HCT116 (cell line): ENCODE measurements at regions not wholly inside any gene's neighbourhood (a gene's known extent, or its start where the extent isn't known, plus 50 kb on each side); places are given as distances from the start of the nearest gene placed in this dataset.

Experiments
- ATAC-seq: fragments of 200-7000 bp; cut with Tn5 transposase; 2 replicates; pipeline ENCODE4 v1.9.1; 2020; ENCODE audit warnings: mild to moderate bottlenecking, moderate library complexity
- BruUV-seq: library from RNA; stranded (reverse); fragments of 400-500 nt; replicated peaks from 2 replicates; lab custom pipeline; 2021; lab: Mats Ljungman, UMichigan
- CTCF ChIA-PET: fragments of 300-600 bp; sonication (Branson Sonifier 250); formaldehyde crosslinking; loops from one replicate; lab custom pipeline; 2021; ENCODE audit warnings: antibody characterized with exemption; lab: Charles Lee
- POLR2A ChIA-PET: fragments of 300-600, 350-600 bp; sonication (Branson Sonifier 250); formaldehyde crosslinking; loops from one replicate; lab custom pipeline; 2021; ENCODE audit warnings: antibody characterized with exemption; lab: Charles Lee
- RAD21 ChIA-PET, 2 experiments: fragments of 300-600 bp; sonication (Branson Sonifier 250); formaldehyde crosslinking; loops; one replicate each; lab custom pipeline; 2023; ENCODE audit warnings: low total read pairs in 2 of 2; ENCODE audit not compliant: uncharacterized antibody in 2 of 2, unreplicated experiment in 2 of 2, low non-redundant PET in 1 of 2; lab: Charles Lee
- DNase-seq: peaks from one replicate; pipeline ENCODE4 v3.0.0-alpha.2; 2010; ENCODE audit warnings: low read depth, low spot score
- H2AFZ ChIP-seq: fragments of 200-600 bp; shearing (Covaris generic), sonication (generic); 2 replicates; pipeline ENCODE4 v1.6.1; 2017; ENCODE audit warnings: low read depth, mixed run types, mixed read lengths, antibody characterized with exemption, low read length; ENCODE audit not compliant: poor library complexity, severe bottlenecking
- H3K27ac ChIP-seq: 2 replicates; pipeline ENCODE4 v1.5.1; 2012; ENCODE audit warnings: low read depth, low read length
- H3K27me3 ChIP-seq: fragments of 200-600 bp; sonication (generic); 2 replicates; pipeline ENCODE4 v1.6.1; 2016; ENCODE audit warnings: mixed run types, low read length, mixed read lengths; ENCODE audit not compliant: insufficient read depth
- H3K36me3 ChIP-seq, 2 experiments: fragments of 200-500 bp in 1 of 2; fragments of 200-600 bp in 1 of 2; sonication (Bioruptor generic) in 1 of 2; sonication (generic) in 1 of 2; 2 replicates each; pipeline versions ENCODE4 v1.5.1 to v1.6.1; 2014 to 2016; ENCODE audit warnings: low read length in 2 of 2, inconsistent platforms in 1 of 2, mixed read lengths in 1 of 2, mixed run types in 1 of 2; ENCODE audit not compliant: insufficient read depth in 2 of 2, control insufficient read depth in 1 of 2
- H3K4me1 ChIP-seq, 2 experiments: fragments of 200-600 bp in 1 of 2; sonication (generic) in 1 of 2; 2 replicates each; pipeline versions ENCODE4 v1.5.1 to v1.6.1; 2012 to 2017; ENCODE audit warnings: low read length in 2 of 2, inconsistent platforms in 1 of 2, mild to moderate bottlenecking in 1 of 2, mixed read lengths in 1 of 2, mixed run types in 1 of 2, moderate library complexity in 1 of 2; ENCODE audit not compliant: insufficient read depth in 2 of 2, control insufficient read depth in 1 of 2
- H3K4me2 ChIP-seq: fragments of 200-600 bp; sonication (generic); 2 replicates; pipeline ENCODE4 v1.6.1; 2017; ENCODE audit warnings: mixed run types, low read length, mixed read lengths
- H3K4me3 ChIP-seq, 2 experiments: fragments of 200-600 bp in 1 of 2; sonication (generic) in 1 of 2; replicated peaks in 1 of 2; 2 replicates each; pipeline ENCODE4 v1.5.1; 2011 to 2016; ENCODE audit warnings: low read length in 2 of 2, control low read depth in 1 of 2, low read depth in 1 of 2, mild to moderate bottlenecking in 1 of 2, mixed read lengths in 1 of 2, mixed run types in 1 of 2
- H3K79me2 ChIP-seq: fragments of 200-600 bp; sonication (generic); 2 replicates; pipeline ENCODE4 v1.6.1; 2017; ENCODE audit warnings: mild to moderate bottlenecking, mixed run types, low read length, moderate library complexity, mixed read lengths; ENCODE audit not compliant: insufficient read depth
- H3K9ac ChIP-seq: fragments of 200-600 bp; sonication (generic); 2 replicates; pipeline ENCODE4 v1.6.1; 2016; ENCODE audit warnings: low read length, mixed read lengths
- H3K9me2 ChIP-seq: fragments of 200-600 bp; sonication (generic), shearing (Covaris generic); 2 replicates; pipeline ENCODE4 v1.6.1; 2017; ENCODE audit warnings: mixed run types, mild to moderate bottlenecking, moderate library complexity; ENCODE audit not compliant: insufficient read depth
- H3K9me3 ChIP-seq, 2 experiments: fragments of 200-500 bp in 1 of 2; fragments of 200-600 bp in 1 of 2; sonication (Bioruptor generic) in 1 of 2; sonication (generic) in 1 of 2; 2 replicates each; pipeline ENCODE4 v1.6.1; 2014 to 2017; ENCODE audit warnings: low read length in 2 of 2, mixed read lengths in 2 of 2, inconsistent platforms in 1 of 2, low read depth in 1 of 2, mild to moderate bottlenecking in 1 of 2, mixed run types in 1 of 2, moderate library complexity in 1 of 2; ENCODE audit not compliant: control insufficient read depth in 1 of 2, insufficient read depth in 1 of 2
- H4K20me1 ChIP-seq: fragments of 200-600 bp; sonication (generic), shearing (Covaris generic); 2 replicates; pipeline ENCODE4 v1.6.1; 2017; ENCODE audit warnings: mixed run types, mild to moderate bottlenecking, moderate library complexity; ENCODE audit not compliant: insufficient read depth
- ATF3 ChIP-seq: IDR thresholded peaks from 2 replicates; pipeline ENCODE4 v1.6.1; 2012
- CBX3 ChIP-seq: IDR thresholded peaks from 2 replicates; pipeline ENCODE4 v1.6.1; 2012; ENCODE audit warnings: low read depth
- CEBPB ChIP-seq: IDR thresholded peaks from 2 replicates; pipeline ENCODE4 v1.6.1; 2012; ENCODE audit warnings: low read depth
- CTCF ChIP-seq, 3 experiments: fragments of 200-600 bp in 1 of 3; sonication (generic) in 1 of 3; IDR thresholded peaks in 2 of 3; conservative IDR thresholded peaks in 1 of 3; 2 replicates each; pipeline ENCODE4 v1.5.1; 2012 to 2017; ENCODE audit warnings: low read depth in 2 of 3, low read length in 2 of 3, antibody characterized with exemption in 1 of 3, borderline replicate concordance in 1 of 3, control low read depth in 1 of 3, mild to moderate bottlenecking in 1 of 3, mixed read lengths in 1 of 3, mixed run types in 1 of 3, moderate library complexity in 1 of 3; ENCODE audit not compliant: insufficient read depth in 1 of 3
- ELF1 ChIP-seq: IDR thresholded peaks from 2 replicates; pipeline ENCODE4 v1.6.1; 2012; ENCODE audit warnings: low read depth, borderline replicate concordance
- EZH2 ChIP-seq: fragments of 200-600 bp; sonication (generic); IDR thresholded peaks from 2 replicates; pipeline ENCODE4 v1.6.1; 2017; ENCODE audit warnings: antibody characterized with exemption, mixed run types
- FOSL1 ChIP-seq: IDR thresholded peaks from 2 replicates; pipeline ENCODE4 v1.6.1; 2012; ENCODE audit warnings: low read depth
- JUND ChIP-seq: IDR thresholded peaks from 2 replicates; pipeline ENCODE4 v1.6.1; 2012
- POLR2A ChIP-seq: IDR thresholded peaks from 2 replicates; pipeline ENCODE4 v1.7.0; 2011; ENCODE audit warnings: borderline replicate concordance; ENCODE audit not compliant: insufficient read depth, insufficient read length; ENCODE audit errors: extremely low read depth
- POLR2AphosphoS5 ChIP-seq: IDR thresholded peaks from 2 replicates; pipeline ENCODE4 v1.6.1; 2011; ENCODE audit warnings: mild to moderate bottlenecking, low read depth, low read length, moderate library complexity
- RAD21 ChIP-seq: IDR thresholded peaks from 2 replicates; pipeline ENCODE4 v1.6.1; 2012; ENCODE audit warnings: low read depth, mild to moderate bottlenecking
- REST ChIP-seq: IDR thresholded peaks from 2 replicates; pipeline ENCODE4 v1.6.1; 2012; ENCODE audit warnings: low read depth
- SP1 ChIP-seq: IDR thresholded peaks from 2 replicates; pipeline ENCODE4 v1.6.1; 2012; ENCODE audit warnings: low read depth
- SRF ChIP-seq: IDR thresholded peaks from 2 replicates; pipeline ENCODE4 v1.6.1; 2012; ENCODE audit warnings: low read depth
- YY1 ChIP-seq: IDR thresholded peaks from 2 replicates; pipeline ENCODE4 v1.6.1; 2011; ENCODE audit warnings: low read length, low read depth, moderate library complexity, mild to moderate bottlenecking; ENCODE audit not compliant: insufficient replicate concordance; ENCODE audit errors: extremely low read depth
- intact Hi-C: fragments of 100-400 bp; cut with micrococcal nuclease; formaldehyde crosslinking; loops from 2 replicates; pipeline ENCODE4 v1.10.0; 2022

- H3K9ac ChIP-seq: no peak overlapping the region
- no peaks in the 10 kb centered on the region; a peak in 1 of 4 replicates for H3K36me3 ChIP-seq
- no peaks in the 10 kb centered on the region for H3K4me1 ChIP-seq
- H4K20me1 ChIP-seq: no peaks in the 10 kb centered on the region
- no peak overlapping the region for H3K27ac ChIP-seq
- H3K79me2 ChIP-seq: no peaks in the 10 kb centered on the region
- DNase-seq (no peak), ATAC-seq (no peak)
- intact Hi-C loops: no loop called here
- peaks cover 39 to 52% of the 10 kb centered on the region in 2 experiments; a peak in 3 of 4 replicates for H3K9me3 ChIP-seq
- RAD21 ChIA-PET: no interaction called here
- no peaks in the 10 kb centered on the region for H3K9me2 ChIP-seq
- H3K4me3 ChIP-seq: no peak overlapping the region
- H3K27me3 ChIP-seq: no peaks in the 10 kb centered on the region
- H3K4me2 ChIP-seq: no peak overlapping the region
- no TSS peak for BruUV-seq
- POLR2A ChIA-PET: no interaction called here
- CTCF ChIA-PET: no interaction called here
- no peak overlapping the region for H2AFZ ChIP-seq
- TF ChIP-seq POLR2AphosphoS5: no peak
- TF ChIP-seq ELF1: no peak
- TF ChIP-seq EZH2: no peak
- no peak for TF ChIP-seq CBX3
- TF ChIP-seq SRF: no peak
- TF ChIP-seq REST: no peak
- no peak for TF ChIP-seq CTCF (IDR thresholded peaks at IDR 0.05 in 2 of 3, conservative IDR thresholded peaks at IDR 0.05 in 1 of 3; ENCODE audit: borderline replicate concordance in 1 of 3, insufficient read depth in 1 of 3, low read depth in 2 of 3, low read length in 2 of 3)
- TF ChIP-seq ATF3: no peak
- TF ChIP-seq SP1: no peak
- no peak for TF ChIP-seq FOSL1
- TF ChIP-seq YY1: no peak
- TF ChIP-seq JUND: no peak
- no peak for TF ChIP-seq POLR2A
- TF ChIP-seq RAD21: no peak
- no peak for TF ChIP-seq CEBPB
- TF ChIP-seq, all 23 proteins: peak for 0
Measured at GRCh38 chr16:80113873-80114574, 426.8 kb upstream of the DYNLRB2 start.
